NCI-H526 (cell line): ENCODE measurements at regions not wholly inside any gene's neighbourhood (a gene's known extent, or its start where the extent isn't known, plus 50 kb on each side); places are given as distances from the start of the nearest gene placed in this dataset.
"Not testable (repeated sequence)": the region's sequence is repeated elsewhere in the genome, so short reads cannot be mapped to it uniquely, and the experiment has no call there.

Source experiments
- DNase-seq, 2 experiments: peaks; one replicate each; lab custom pipeline; 2025; lab: John Stamatoyannopoulos, UW

- DNase-seq: no peak
Observed at GRCh38 chr15:38743147-38743546, 178.5 kb upstream of the RASGRP1 start.

GRCh38 chr15:38745126-38745525, 180.5 kb upstream of the RASGRP1 start:
- no peak for DNase-seq

- DNase-seq: no peak
Observed at GRCh38 chr15:38745626-38746025, 181.0 kb upstream of the RASGRP1 start.

GRCh38 chr15:38746211-38746610, 181.6 kb upstream of the RASGRP1 start:
- DNase-seq: no peak

- DNase-seq: no peak
Observed at GRCh38 chr15:38748710-38749109, 184.1 kb upstream of the RASGRP1 start.

GRCh38 chr15:38750786-38751185, 186.2 kb upstream of the RASGRP1 start:
- DNase-seq: no peak

- no peak for DNase-seq
Observed at GRCh38 chr15:38755718-38756117, 191.1 kb upstream of the RASGRP1 start.

- DNase-seq: no peak
Observed at GRCh38 chr15:38756441-38756840, 191.8 kb upstream of the RASGRP1 start.

- no peak for DNase-seq
Observed at GRCh38 chr15:38758043-38758442, 193.4 kb upstream of the RASGRP1 start.

GRCh38 chr15:38761681-38762080, 197.1 kb upstream of the RASGRP1 start:
- no peak for DNase-seq

GRCh38 chr15:38768970-38769369, 204.4 kb upstream of the RASGRP1 start:
- DNase-seq: peak in 1 of 2 experiments; percentile 18

GRCh38 chr15:38769492-38769891, 204.9 kb upstream of the RASGRP1 start:
- no peak for DNase-seq

GRCh38 chr15:38774076-38774475, 209.5 kb upstream of the RASGRP1 start:
- DNase-seq: peak; percentile 37 to 38

- no peak for DNase-seq
Observed at GRCh38 chr15:38781196-38781595, 216.6 kb upstream of the RASGRP1 start.

- no peak for DNase-seq
Observed at GRCh38 chr15:38782156-38782555, 217.5 kb upstream of the RASGRP1 start.

- no peak for DNase-seq
Observed at GRCh38 chr15:38788918-38789317, 224.3 kb upstream of the RASGRP1 start.

- DNase-seq: no peak
Observed at GRCh38 chr15:38789566-38789965, 225.0 kb upstream of the RASGRP1 start.

GRCh38 chr15:38793206-38793810, 228.7 kb upstream of the RASGRP1 start:
- no peak for DNase-seq

- no peak for DNase-seq
Observed at GRCh38 chr15:38795471-38796245, 231.0 kb upstream of the RASGRP1 start.

- no peak for DNase-seq
Observed at GRCh38 chr15:38796589-38796988, 232.0 kb upstream of the RASGRP1 start.

GRCh38 chr15:38797506-38797905, 232.9 kb upstream of the RASGRP1 start:
- not testable (repeated sequence) for DNase-seq

- not testable (repeated sequence) for DNase-seq
Observed at GRCh38 chr15:38799202-38799601, 234.6 kb upstream of the RASGRP1 start.

GRCh38 chr15:38809621-38810020, 245.0 kb upstream of the RASGRP1 start:
- DNase-seq: no peak

GRCh38 chr15:38810686-38811085, 246.1 kb upstream of the RASGRP1 start:
- no peak for DNase-seq
